ENCODE measurements at regions not wholly inside any gene's neighbourhood (a gene's known extent, or its start where the extent isn't known, plus 50 kb on each side); places are given as distances from the start of the nearest gene placed in this dataset.
"Not testable (repeated sequence)": the region's sequence is repeated elsewhere in the genome, so short reads cannot be mapped to it uniquely, and the experiment has no call there.

GRCh38 chr4:149203256-149204001 lies 612.2 kb downstream of the IQCM start:
- no peak for DNase-seq (ENCODE audit: low read depth in 2 of 2)

- DNase-seq (ENCODE audit: low read depth in 2 of 2) = no peak
These were observed 613.5 kb downstream of the IQCM start for GRCh38 chr4:149202117-149202516.

GRCh38 chr4:149199594-149199993 lies 616.0 kb downstream of the IQCM start:
- no peak for DNase-seq (ENCODE audit: low read depth in 2 of 2)

GRCh38 chr4:149194061-149194460 lies 621.6 kb downstream of the IQCM start:
- DNase-seq (ENCODE audit: low read depth in 2 of 2) = no peak

- DNase-seq (ENCODE audit: low read depth in 2 of 2) = no peak
These were observed 627.9 kb downstream of the IQCM start for GRCh38 chr4:149187726-149188125.

GRCh38 chr4:149183638-149184037 lies 632.0 kb downstream of the IQCM start:
- no peak for DNase-seq (ENCODE audit: low read depth in 2 of 2)

- not testable (repeated sequence) for DNase-seq (ENCODE audit: low read depth in 2 of 2)
These were observed 634.2 kb downstream of the IQCM start for GRCh38 chr4:149181459-149181858.

- no peak for DNase-seq (ENCODE audit: low read depth in 2 of 2)
These were observed 639.6 kb downstream of the IQCM start for GRCh38 chr4:149176039-149176438.

GRCh38 chr4:149175549-149175948 lies 640.1 kb downstream of the IQCM start:
- no peak for DNase-seq (ENCODE audit: low read depth in 2 of 2)

- no peak for DNase-seq (ENCODE audit: low read depth in 2 of 2)
These were observed 642.2 kb downstream of the IQCM start for GRCh38 chr4:149173241-149174013.

GRCh38 chr4:149168645-149169044 lies 647.0 kb downstream of the IQCM start:
- DNase-seq (ENCODE audit: low read depth in 2 of 2) = no peak

- DNase-seq (ENCODE audit: low read depth in 2 of 2) = no peak
These were observed 648.8 kb downstream of the IQCM start for GRCh38 chr4:149166876-149167275.

- no peak for DNase-seq (ENCODE audit: low read depth in 2 of 2)
These were observed 649.3 kb downstream of the IQCM start for GRCh38 chr4:149166365-149166764.

- no peak for DNase-seq (ENCODE audit: low read depth in 2 of 2)
These were observed 651.4 kb downstream of the IQCM start for GRCh38 chr4:149164282-149164681.

- DNase-seq (ENCODE audit: low read depth in 2 of 2) = no peak
These were observed 654.4 kb downstream of the IQCM start for GRCh38 chr4:149161247-149161646.

- no peak for DNase-seq (ENCODE audit: low read depth in 2 of 2)
These were observed 655.3 kb downstream of the IQCM start for GRCh38 chr4:149160370-149160769.

GRCh38 chr4:149158817-149159216 lies 656.8 kb downstream of the IQCM start:
- no peak for DNase-seq (ENCODE audit: low read depth in 2 of 2)

GRCh38 chr4:149145803-149146202 lies 669.8 kb downstream of the IQCM start:
- no peak for DNase-seq (ENCODE audit: low read depth in 2 of 2)

GRCh38 chr4:149144060-149144459 lies 671.6 kb downstream of the IQCM start:
- DNase-seq (ENCODE audit: low read depth in 2 of 2) = no peak

- no peak for DNase-seq (ENCODE audit: low read depth in 2 of 2)
These were observed 674.3 kb downstream of the IQCM start for GRCh38 chr4:149141391-149141790.

- DNase-seq (ENCODE audit: low read depth in 2 of 2) = no peak
These were observed 674.8 kb downstream of the IQCM start for GRCh38 chr4:149140841-149141240.

- DNase-seq (ENCODE audit: low read depth in 2 of 2) = no peak
These were observed 678.6 kb downstream of the IQCM start for GRCh38 chr4:149136951-149137620.

- DNase-seq (ENCODE audit: low read depth in 2 of 2) = no peak
These were observed 680.6 kb downstream of the IQCM start for GRCh38 chr4:149135062-149135461.

Data from stimulated activated CD8-positive, alpha-beta memory T cell treated with anti-CD3 and anti-CD28 coated beads, Interleukin-2, amount 100 ng/mL, for 48 hours (primary cell).